CD8-positive, alpha-beta memory T cell (primary cell): ENCODE measurements at regions not wholly inside any gene's neighbourhood (a gene's known extent, or its start where the extent isn't known, plus 50 kb on each side); places are given as distances from the start of the nearest gene placed in this dataset.

Experiments used
- CTCF ChIA-PET: fragments of 350-600 bp; sonication (Branson Sonifier 250); formaldehyde crosslinking; loops from one replicate; lab custom pipeline; 2021; ENCODE audit warnings: antibody characterized with exemption; lab: Charles Lee
- POLR2A ChIA-PET: fragments of 350-600 bp; sonication (Branson Sonifier 250); formaldehyde crosslinking; loops from one replicate; lab custom pipeline; 2021; ENCODE audit warnings: antibody characterized with exemption; lab: Charles Lee
- DNase-seq, 5 donors: peaks; one replicate each; pipeline versions ENCODE4 v3.0.0 to v3.0.0-alpha.2; 2020 to 2022; ENCODE audit warnings: mixed read lengths in 1 of 5
- H3K27ac ChIP-seq: one replicate; pipeline ENCODE4 v1.7.0; 2013; ENCODE audit warnings: low read depth, mild to moderate bottlenecking, low read length, moderate library complexity
- H3K27me3 ChIP-seq: 2 replicates; pipeline ENCODE4 v1.7.0; 2013; ENCODE audit warnings: low read length, mild to moderate bottlenecking; ENCODE audit not compliant: insufficient read depth, poor library complexity, severe bottlenecking
- H3K36me3 ChIP-seq: 2 replicates; pipeline ENCODE4 v1.7.0; 2013; ENCODE audit warnings: mild to moderate bottlenecking, low read length, moderate library complexity; ENCODE audit not compliant: insufficient read depth
- H3K4me1 ChIP-seq: 2 replicates; pipeline ENCODE4 v1.7.0; 2013; ENCODE audit warnings: mild to moderate bottlenecking, low read length, moderate library complexity; ENCODE audit not compliant: insufficient read depth
- H3K4me3 ChIP-seq: 2 replicates; pipeline ENCODE4 v1.7.0; 2013; ENCODE audit warnings: mild to moderate bottlenecking, low read length
- H3K9me3 ChIP-seq: 2 replicates; pipeline ENCODE4 v1.7.0; 2013; ENCODE audit warnings: mild to moderate bottlenecking, low read length
- H3K27ac Mint-ChIP-seq, 8 donors: one replicate each; pipeline ENCODE4 v1.8.0; 2020 to 2021; ENCODE audit warnings: mixed read lengths in 8 of 8, mild to moderate bottlenecking in 6 of 8, inconsistent platforms in 3 of 8, moderate library complexity in 3 of 8
- H3K27me3 Mint-ChIP-seq, 2 donors: one replicate each; pipeline ENCODE4 v1.8.0; 2020 to 2021; ENCODE audit warnings: mixed read lengths in 2 of 2, mild to moderate bottlenecking in 1 of 2, moderate library complexity in 1 of 2
- H3K36me3 Mint-ChIP-seq, 3 donors: one replicate each; pipeline ENCODE4 v1.8.0; 2020 to 2021; ENCODE audit warnings: mixed read lengths in 3 of 3, inconsistent platforms in 1 of 3, mild to moderate bottlenecking in 1 of 3
- H3K4me1 Mint-ChIP-seq, 3 donors: one replicate each; pipeline ENCODE4 v1.8.0; 2020 to 2021; ENCODE audit warnings: mixed read lengths in 3 of 3, inconsistent platforms in 1 of 3, mild to moderate bottlenecking in 1 of 3
- H3K4me3 Mint-ChIP-seq, 7 donors: one replicate each; pipeline ENCODE4 v1.8.0; 2020 to 2021; ENCODE audit warnings: mixed read lengths in 7 of 7, mild to moderate bottlenecking in 6 of 7, moderate library complexity in 4 of 7, inconsistent platforms in 2 of 7
- H3K9me3 Mint-ChIP-seq, 5 donors: one replicate each; pipeline ENCODE4 v1.8.0; 2020 to 2022; ENCODE audit warnings: mixed read lengths in 5 of 5, mild to moderate bottlenecking in 3 of 5, moderate library complexity in 2 of 5, inconsistent platforms in 1 of 5

GRCh38 chr7:109821156-109821555, 1251.5 kb downstream of the DNAJB9 start:
- no peak overlapping the region for H3K4me3 ChIP-seq
- H3K27me3 Mint-ChIP-seq = no peaks in the 10 kb centered on the region

DNA sequence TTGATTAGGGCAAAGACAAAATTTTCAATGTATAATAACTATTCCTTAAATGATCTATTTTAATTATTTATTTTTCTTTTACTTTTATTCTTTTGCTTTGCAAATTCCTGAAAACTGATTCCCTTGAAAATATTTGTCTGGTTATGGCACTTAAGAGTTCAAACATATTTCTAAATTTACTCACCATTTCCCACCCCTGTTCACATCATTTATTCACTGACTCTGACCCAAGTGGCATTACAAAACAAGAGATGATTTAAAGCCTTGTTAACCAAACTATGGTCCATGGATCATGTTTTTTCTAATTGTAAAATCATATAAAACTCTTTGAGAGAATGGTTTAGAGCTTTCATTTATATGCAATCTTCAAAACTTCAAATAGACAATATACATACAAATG, 1256.1 kb upstream of the LRRN3 start:
- H3K27ac ChIP-seq = no peak overlapping the region
- H3K9me3 ChIP-seq = no peaks in the 10 kb centered on the region
- H3K4me3 Mint-ChIP-seq = no peak overlapping the region
- peaks cover 0 to 4% of the 10 kb centered on the region in 2 donors for H3K27me3 Mint-ChIP-seq
- H3K4me1 ChIP-seq = no peaks in the 10 kb centered on the region
- no peaks in the 10 kb centered on the region for H3K4me1 Mint-ChIP-seq
- no peak for DNase-seq
- H3K27me3 ChIP-seq = no peaks in the 10 kb centered on the region
- no peaks in the 10 kb centered on the region for H3K36me3 ChIP-seq
- POLR2A ChIA-PET = no interaction called here
- no peak overlapping the region for H3K4me3 ChIP-seq
- peaks cover 0 to 3% (median 0%) of the 10 kb centered on the region in 5 donors for H3K9me3 Mint-ChIP-seq
- CTCF ChIA-PET = no interaction called here
- no peaks in the 10 kb centered on the region for H3K36me3 Mint-ChIP-seq
- H3K27ac Mint-ChIP-seq = no peak overlapping the region

More at GRCh38 chr7:109821156-109821555, 1251.5 kb downstream of the DNAJB9 start:
- peaks cover 8 to 20% (median 18%) of the 10 kb centered on the region in 5 donors for H3K9me3 Mint-ChIP-seq
- Histone ChIP-seq H3K4me1 (no peaks in the 10 kb centered on the region), H3K27me3 (no peaks in the 10 kb centered on the region), H3K9me3 (no peaks in the 10 kb centered on the region), H3K27ac (no peak overlapping the region), H3K36me3 (no peaks in the 10 kb centered on the region)
- no peaks in the 10 kb centered on the region for H3K36me3 Mint-ChIP-seq
- ChIA-PET POLR2A (no interaction called here), CTCF (no interaction called here)
- H3K27ac Mint-ChIP-seq = no peak overlapping the region
- H3K4me1 Mint-ChIP-seq = no peaks in the 10 kb centered on the region
- no peak for DNase-seq
- no peak overlapping the region for H3K4me3 Mint-ChIP-seq

DNA sequence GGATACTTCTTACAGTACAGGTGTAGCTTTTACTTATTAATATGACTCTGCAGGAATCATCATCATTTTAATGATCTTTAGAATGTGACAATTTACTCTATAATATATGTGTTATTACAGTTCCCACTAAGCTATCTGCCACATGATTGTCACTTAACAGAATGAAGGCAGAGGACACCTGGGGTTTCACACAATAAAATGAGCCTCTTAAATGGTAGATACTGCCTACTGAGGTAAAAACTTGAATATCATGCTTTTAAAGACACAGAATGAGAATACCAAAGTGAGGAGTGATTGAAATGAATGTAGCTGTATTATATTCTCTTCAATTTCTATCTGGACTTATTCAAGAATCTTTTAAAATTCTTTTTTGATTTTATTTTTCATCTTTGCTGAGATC, 1255.3 kb upstream of the LRRN3 start:
- no peak overlapping the region for H3K27ac Mint-ChIP-seq
- no peaks in the 10 kb centered on the region for H3K27me3 ChIP-seq
- H3K4me3 ChIP-seq = no peak overlapping the region
- no peaks in the 10 kb centered on the region for H3K36me3 Mint-ChIP-seq
- ChIA-PET POLR2A (no interaction called here), CTCF (no interaction called here)
- DNase-seq = no peak
- no peaks in the 10 kb centered on the region for H3K4me1 Mint-ChIP-seq
- peaks cover 0 to 4% of the 10 kb centered on the region in 2 donors for H3K27me3 Mint-ChIP-seq
- H3K27ac ChIP-seq = no peak overlapping the region
- peaks cover 0 to 3% (median 0%) of the 10 kb centered on the region in 5 donors for H3K9me3 Mint-ChIP-seq
- H3K4me3 Mint-ChIP-seq = no peak overlapping the region
- H3K4me1 ChIP-seq = no peaks in the 10 kb centered on the region
- H3K36me3 ChIP-seq = no peaks in the 10 kb centered on the region
- H3K9me3 ChIP-seq = no peaks in the 10 kb centered on the region

- no peak overlapping the region for H3K27ac Mint-ChIP-seq
- peaks cover 0 to 4% of the 10 kb centered on the region in 2 donors for H3K27me3 Mint-ChIP-seq
- CTCF ChIA-PET = no interaction called here
- H3K4me1 ChIP-seq = no peaks in the 10 kb centered on the region
- H3K4me1 Mint-ChIP-seq = no peaks in the 10 kb centered on the region
- no peak overlapping the region for H3K27ac ChIP-seq
- no peaks in the 10 kb centered on the region for H3K36me3 ChIP-seq
- no peak overlapping the region for H3K4me3 Mint-ChIP-seq
- no peaks in the 10 kb centered on the region for H3K36me3 Mint-ChIP-seq
- peaks cover 0 to 3% (median 0%) of the 10 kb centered on the region in 5 donors for H3K9me3 Mint-ChIP-seq
- DNase-seq = no peak
- H3K4me3 ChIP-seq = no peak overlapping the region
- POLR2A ChIA-PET = no interaction called here
- no peaks in the 10 kb centered on the region for H3K27me3 ChIP-seq
- H3K9me3 ChIP-seq = no peaks in the 10 kb centered on the region
These were observed 1254.9 kb upstream of the LRRN3 start for GRCh38 chr7:109836016-109836415.

- POLR2A ChIA-PET = no interaction called here
These were observed 1248.5 kb upstream of the LRRN3 start for GRCh38 chr7:109842386-109842785.

DNA sequence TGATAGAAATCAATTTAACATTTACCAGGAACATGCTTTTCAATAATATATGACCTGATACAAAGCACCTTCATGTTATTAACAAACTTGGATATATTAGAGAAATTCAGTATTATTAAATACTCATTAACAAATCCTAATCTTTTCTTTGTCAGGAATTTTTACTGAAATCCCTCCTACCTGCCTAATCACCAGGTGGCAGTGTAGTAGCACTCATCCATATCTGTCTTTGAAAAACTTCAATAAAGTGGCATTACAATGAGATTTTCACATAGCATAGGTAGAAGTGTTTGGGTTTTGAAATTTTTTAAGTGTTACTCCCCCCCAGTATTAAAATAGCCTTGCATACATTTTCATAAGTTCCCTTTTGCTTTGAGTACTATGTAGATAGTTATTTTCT, 1246.6 kb upstream of the LRRN3 start:
- H3K27me3 ChIP-seq = no peaks in the 10 kb centered on the region
- Mint-ChIP-seq H3K4me3 (no peak overlapping the region), H3K9me3 (no peaks in the 10 kb centered on the region), H3K4me1 (no peaks in the 10 kb centered on the region), H3K36me3 (no peaks in the 10 kb centered on the region), H3K27me3 (no peaks in the 10 kb centered on the region), H3K27ac (no peak overlapping the region)
- H3K9me3 ChIP-seq = no peaks in the 10 kb centered on the region
- no peak for DNase-seq
- POLR2A ChIA-PET = no interaction called here
- H3K36me3 ChIP-seq = no peaks in the 10 kb centered on the region
- H3K4me1 ChIP-seq = no peaks in the 10 kb centered on the region
- CTCF ChIA-PET = interaction anchor here (1.1 kb wide), 1 partner anchor 1892 kb away, joined by 3 read pairs; no protein-coding TSS in a partner anchor
- H3K27ac ChIP-seq = no peak overlapping the region
- no peak overlapping the region for H3K4me3 ChIP-seq

More at GRCh38 chr7:109842386-109842785, 1248.5 kb upstream of the LRRN3 start:
- no peaks in the 10 kb centered on the region for H3K36me3 ChIP-seq
- no peaks in the 10 kb centered on the region for H3K27me3 ChIP-seq
- Mint-ChIP-seq H3K9me3 (no peaks in the 10 kb centered on the region), H3K27ac (no peak overlapping the region), H3K4me1 (no peaks in the 10 kb centered on the region), H3K27me3 (peaks cover 0 to 4% of the 10 kb centered on the region in 2 donors), H3K4me3 (no peak overlapping the region), H3K36me3 (no peaks in the 10 kb centered on the region)
- no peak overlapping the region for H3K4me3 ChIP-seq
- no peak for DNase-seq
- CTCF ChIA-PET = no interaction called here
- no peak overlapping the region for H3K27ac ChIP-seq
- H3K9me3 ChIP-seq = no peaks in the 10 kb centered on the region
- no peaks in the 10 kb centered on the region for H3K4me1 ChIP-seq

GRCh38 chr7:109864230-109864629, 1226.7 kb upstream of the LRRN3 start:
- Histone ChIP-seq H3K9me3 (no peaks in the 10 kb centered on the region), H3K4me3 (no peak overlapping the region), H3K4me1 (no peaks in the 10 kb centered on the region), H3K27me3 (no peaks in the 10 kb centered on the region), H3K36me3 (no peaks in the 10 kb centered on the region), H3K27ac (no peak overlapping the region)
- H3K4me3 Mint-ChIP-seq = no peak overlapping the region
- no peaks in the 10 kb centered on the region for H3K36me3 Mint-ChIP-seq
- H3K9me3 Mint-ChIP-seq = peaks cover 0 to 3% (median 0%) of the 10 kb centered on the region in 5 donors
- ChIA-PET POLR2A (no interaction called here), CTCF (no interaction called here)
- no peak for DNase-seq
- no peak overlapping the region for H3K27ac Mint-ChIP-seq
- no peaks in the 10 kb centered on the region for H3K4me1 Mint-ChIP-seq
- H3K27me3 Mint-ChIP-seq = no peaks in the 10 kb centered on the region

GRCh38 chr7:109868215-109868860, 1222.6 kb upstream of the LRRN3 start:
- CTCF ChIA-PET = no interaction called here
- no peak overlapping the region for H3K4me3 Mint-ChIP-seq
- Histone ChIP-seq H3K9me3 (no peaks in the 10 kb centered on the region), H3K27me3 (no peaks in the 10 kb centered on the region), H3K4me3 (no peak overlapping the region), H3K27ac (no peak overlapping the region), H3K36me3 (no peaks in the 10 kb centered on the region), H3K4me1 (no peaks in the 10 kb centered on the region)
- no peaks in the 10 kb centered on the region for H3K4me1 Mint-ChIP-seq
- POLR2A ChIA-PET = no interaction called here
- peaks cover 0 to 3% (median 0%) of the 10 kb centered on the region in 5 donors for H3K9me3 Mint-ChIP-seq
- H3K27ac Mint-ChIP-seq = no peak overlapping the region
- DNase-seq = no peak
- no peaks in the 10 kb centered on the region for H3K36me3 Mint-ChIP-seq
- H3K27me3 Mint-ChIP-seq = no peaks in the 10 kb centered on the region
